ENCODE measurements at regions not wholly inside any gene's neighbourhood (a gene's known extent, or its start where the extent isn't known, plus 50 kb on each side); places are given as distances from the start of the nearest gene placed in this dataset.

GRCh38 chr20:40835321-40835720 lies 146.3 kb upstream of the MAFB start:
- TF ChIP-seq CTCF (IDR thresholded peaks at IDR 0.05 in 8 of 11, conservative IDR thresholded peaks at IDR 0.05 in 3 of 11) = no peak
- TF ChIP-seq POLR2A (IDR thresholded peaks at IDR 0.05) = no peak
- TF ChIP-seq POLR2AphosphoS5 (IDR thresholded peaks at IDR 0.05) = no peak

Measured in spleen (tissue), 7 donors.